Putamen (tissue), 1 donor: ENCODE measurements at regions not wholly inside any gene's neighbourhood (a gene's known extent, or its start where the extent isn't known, plus 50 kb on each side); places are given as distances from the start of the nearest gene placed in this dataset.

Experiments
- DNase-seq: peaks from one replicate; pipeline ENCODE4 v3.0.0-alpha.2; 2016; ENCODE audit warnings: low spot score

DNA sequence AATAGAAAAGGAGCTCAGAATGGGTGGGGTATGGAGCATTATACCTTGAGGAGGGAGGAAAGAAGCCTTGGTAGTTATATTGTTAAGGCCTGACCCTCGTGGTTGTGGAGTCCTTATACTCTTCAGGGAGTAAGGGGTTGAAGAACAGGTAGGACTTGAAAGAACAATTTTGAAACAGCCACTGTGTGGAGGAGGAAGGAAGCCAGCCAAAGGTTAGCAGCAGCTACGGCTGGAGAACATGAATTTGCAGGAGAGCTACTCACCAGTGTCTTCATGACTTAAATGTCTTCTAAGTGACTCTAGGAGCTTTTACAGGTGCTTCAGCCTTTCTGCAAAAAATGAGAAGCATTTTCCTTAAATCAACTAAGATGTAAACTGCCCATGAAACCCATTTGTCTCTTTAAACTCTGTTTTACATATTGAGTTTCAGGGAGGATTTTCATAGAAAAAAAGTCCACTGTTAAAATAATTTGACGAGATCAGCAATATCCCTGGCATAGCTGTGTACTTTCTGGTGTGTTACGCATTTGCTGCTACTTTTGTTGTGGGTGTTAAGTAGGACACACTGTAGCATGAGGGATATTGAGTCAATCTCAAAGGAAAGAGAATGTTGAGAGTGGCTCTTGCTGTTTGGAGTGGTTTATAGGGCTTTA, 110.6 kb upstream of the ELL2 start:
- DNase-seq: no peak

DNA sequence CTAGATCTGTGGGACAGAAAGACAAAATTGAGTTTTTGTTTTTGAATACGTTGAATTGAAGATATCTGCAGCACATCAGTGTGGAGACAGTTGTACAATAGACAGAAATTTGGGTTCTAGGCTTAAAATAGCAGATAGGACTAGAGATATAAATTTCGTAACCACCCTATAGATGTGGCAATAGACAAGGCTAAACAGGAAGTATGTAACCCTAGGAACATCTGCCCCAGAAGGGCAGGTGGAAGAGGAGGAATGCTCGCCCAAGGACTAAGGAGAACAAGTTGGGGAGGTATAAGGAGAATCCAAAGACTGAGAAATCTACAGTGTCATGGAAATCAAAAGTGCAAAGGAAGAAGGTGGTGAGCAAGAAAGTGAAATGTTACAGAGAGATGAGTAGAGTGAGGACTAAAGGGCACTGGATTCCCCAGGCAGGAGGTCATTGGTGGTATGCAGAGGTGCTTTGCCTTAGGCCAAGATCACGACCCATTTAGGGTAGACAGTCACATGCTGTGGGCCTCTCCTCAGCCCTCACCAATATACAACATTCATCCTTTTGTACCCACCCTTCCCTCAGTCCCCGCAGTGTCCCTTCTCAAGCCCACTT, 109.1 kb upstream of the ELL2 start:
- no peak for DNase-seq

DNA sequence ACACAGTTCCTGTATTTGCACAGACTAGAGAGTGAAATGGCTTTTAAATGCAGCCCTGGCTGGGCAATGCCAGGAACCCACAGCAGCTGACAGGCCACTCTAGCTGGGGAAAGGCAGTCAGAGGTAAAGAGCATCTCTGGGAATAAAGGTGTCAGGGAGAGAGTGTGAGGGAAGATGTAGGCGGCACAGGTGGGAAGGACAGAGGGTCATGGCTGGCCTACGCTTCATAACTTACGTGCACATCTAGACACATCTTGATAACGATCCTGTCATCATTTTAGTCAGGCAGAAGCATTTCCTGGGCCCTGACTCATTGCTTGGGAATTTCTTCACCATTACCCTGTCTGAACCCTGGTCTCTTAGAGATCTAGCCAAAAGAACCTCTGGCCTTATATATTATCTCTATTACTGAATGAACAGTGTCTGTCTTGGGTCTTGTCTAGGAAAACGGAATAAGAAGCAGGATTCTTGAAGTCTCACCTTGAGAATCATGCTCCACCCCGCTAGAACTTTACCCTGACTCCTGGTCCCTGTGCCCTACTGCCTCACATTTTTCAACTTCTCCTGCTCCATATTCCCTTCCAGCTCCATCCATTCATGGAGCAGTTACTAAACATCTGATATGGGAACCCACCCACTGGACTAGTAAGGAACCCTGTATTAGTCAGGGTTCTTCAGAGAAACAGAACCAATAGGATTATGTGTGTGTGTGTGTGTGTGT, 106.4 kb upstream of the ELL2 start:
- no peak for DNase-seq

DNA sequence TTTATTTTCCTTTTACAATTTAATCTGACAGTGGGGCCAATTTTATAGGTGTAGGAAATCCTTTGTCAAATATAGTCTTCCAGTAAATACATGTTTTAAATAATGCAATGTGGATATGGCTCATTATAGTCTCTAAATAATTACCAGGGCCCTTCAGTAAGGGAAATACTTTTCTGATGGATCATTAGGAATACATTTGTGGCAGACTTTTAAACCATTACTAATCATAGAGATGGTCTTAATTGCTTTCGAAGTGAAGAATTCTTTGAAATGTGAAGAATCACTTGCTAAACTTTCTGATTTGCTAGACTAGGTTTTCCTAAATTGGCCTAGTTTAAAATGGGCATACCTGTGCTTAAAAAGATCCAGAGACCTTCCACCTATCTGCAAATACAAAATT, 105.6 kb upstream of the ELL2 start:
- no peak for DNase-seq

DNA sequence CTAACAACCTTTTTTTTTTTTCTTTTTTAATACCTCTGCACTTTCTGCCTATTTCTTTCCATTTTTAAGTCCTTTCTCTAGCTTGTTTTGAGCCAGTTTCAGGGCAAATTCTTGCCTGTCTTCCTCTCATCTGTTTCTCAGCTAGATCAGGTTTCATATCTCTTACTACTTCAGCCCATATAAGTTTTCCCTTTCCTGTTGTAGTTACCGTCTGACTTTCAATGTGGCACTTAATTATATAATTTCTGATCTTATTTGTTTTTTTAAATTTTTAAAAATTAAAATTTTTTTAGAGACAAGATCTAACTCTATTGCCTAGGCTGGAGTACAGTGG, 104.7 kb upstream of the ELL2 start:
- no peak for DNase-seq

DNA sequence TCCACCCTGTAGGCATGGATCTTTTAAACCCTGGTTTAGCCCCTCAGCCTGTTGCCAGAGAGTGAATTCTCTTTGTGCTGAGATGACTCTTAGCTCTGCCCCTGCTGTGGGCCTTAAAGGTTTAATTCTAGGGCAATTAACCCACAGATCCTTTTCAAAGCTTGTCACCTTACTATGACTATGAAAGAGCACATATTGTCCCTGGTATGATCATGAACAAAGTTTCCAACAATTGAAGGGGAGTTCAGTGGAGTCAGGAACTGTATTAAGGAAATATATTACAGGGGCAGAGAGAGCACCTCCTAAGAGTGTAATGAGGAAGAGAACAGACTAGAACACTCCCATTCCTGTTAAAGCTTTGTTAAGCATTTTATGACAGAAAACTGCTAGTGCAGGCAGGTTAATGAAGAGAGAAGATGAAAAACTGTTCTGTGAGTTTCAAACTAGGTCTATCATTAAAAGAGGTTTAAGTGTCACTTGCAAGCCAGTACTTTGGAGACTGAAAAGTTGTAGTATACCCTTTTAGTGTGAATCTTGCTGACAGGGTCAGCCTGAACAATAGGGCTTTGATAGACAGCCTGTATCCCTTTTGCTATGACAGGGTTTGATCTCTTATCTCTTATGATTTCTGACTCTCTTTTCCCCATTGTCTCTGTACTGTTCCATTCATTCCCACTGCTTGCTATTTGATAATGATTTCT, 104.2 kb upstream of the ELL2 start:
- DNase-seq: no peak

DNA sequence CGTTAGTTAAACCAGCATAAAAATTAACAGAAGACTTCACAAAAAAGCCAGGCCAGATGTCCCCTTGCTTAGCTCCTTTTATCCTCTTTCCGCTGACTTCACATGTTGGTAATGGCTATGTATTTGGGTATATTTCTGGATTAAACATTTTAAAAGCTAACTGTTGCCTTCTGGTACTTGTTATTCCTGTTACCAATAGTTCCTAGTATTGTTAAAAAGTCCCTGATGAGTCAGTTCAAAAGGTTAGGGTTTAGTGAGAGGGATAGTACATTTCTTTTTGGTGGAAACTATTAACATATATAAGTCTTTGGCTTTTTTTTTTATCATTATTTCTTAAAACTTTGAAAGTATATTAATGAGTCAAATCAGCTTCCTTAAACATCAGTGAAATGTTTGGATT, 103.2 kb upstream of the ELL2 start:
- no peak for DNase-seq

DNA sequence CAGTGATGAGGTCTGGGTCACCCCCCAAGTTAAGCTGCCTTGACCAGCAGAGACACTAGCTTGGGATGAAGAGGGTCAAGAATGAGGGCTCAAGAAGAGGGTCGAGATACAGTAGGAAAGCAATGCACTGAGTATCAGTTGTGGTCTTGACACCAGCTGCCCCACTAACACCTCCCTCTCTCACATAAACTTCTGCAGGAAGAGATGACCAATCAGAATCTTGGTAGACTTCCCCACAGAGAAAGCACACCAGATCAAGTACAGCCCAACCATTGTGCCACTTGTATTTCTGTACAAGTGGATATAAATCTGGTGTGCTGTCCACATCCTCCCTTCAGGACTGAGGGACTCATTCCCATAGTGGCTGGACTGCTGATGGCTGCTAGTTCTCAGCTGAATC, 101.2 kb upstream of the ELL2 start:
- no peak for DNase-seq

DNA sequence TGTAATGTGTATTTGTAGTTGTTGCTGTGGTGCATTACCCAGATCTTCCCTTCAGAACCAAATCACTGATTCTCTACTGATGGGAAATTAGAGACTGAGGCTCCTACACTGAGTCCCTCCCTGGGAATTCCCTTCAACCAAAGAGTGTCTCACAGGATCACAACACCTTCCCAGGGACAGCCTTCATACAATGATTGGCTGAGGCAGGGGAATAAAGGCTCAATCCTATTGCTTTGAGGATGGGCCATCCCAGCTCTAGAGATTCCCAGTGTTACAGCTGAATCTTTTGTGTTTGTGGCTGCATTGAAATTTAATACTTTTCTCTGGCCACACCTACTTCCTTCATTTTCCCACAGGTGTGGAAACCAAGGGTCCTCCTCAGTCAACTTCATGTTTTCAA, 96.4 kb upstream of the ELL2 start:
- DNase-seq: no peak

DNA sequence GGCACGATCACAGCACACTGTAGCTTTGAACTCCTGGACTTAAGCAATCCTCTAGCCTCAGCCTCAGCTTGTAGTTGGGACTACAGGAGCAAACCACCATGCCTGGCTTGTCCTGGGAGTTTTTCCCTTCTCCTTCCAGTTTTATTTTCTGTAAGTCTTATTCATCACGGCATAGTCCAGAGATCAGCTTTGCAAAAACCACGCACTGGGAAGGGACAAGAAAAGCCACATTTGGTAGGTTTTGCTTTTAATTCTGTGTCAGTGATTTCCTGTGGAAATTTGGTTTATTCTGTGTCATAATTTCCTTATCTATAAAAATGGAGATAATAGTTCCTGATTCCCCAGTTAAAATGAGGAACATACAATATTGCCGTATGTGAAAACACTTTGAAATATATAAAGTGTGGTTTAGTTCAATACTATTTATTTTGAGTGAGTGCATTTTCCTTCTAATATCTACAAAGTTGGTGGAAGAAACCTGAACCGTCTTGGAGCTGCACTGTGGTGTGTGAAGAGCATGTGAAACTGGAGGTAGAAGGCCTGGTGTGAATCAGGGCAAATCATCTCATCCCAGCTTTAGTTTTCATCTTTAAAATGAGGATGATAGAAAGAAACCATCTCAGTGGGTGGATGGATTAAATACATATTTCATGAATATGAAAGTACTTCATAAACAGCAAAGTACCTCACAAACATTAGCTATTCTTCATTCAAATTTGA, 92.8 kb upstream of the ELL2 start:
- DNase-seq: no peak

DNA sequence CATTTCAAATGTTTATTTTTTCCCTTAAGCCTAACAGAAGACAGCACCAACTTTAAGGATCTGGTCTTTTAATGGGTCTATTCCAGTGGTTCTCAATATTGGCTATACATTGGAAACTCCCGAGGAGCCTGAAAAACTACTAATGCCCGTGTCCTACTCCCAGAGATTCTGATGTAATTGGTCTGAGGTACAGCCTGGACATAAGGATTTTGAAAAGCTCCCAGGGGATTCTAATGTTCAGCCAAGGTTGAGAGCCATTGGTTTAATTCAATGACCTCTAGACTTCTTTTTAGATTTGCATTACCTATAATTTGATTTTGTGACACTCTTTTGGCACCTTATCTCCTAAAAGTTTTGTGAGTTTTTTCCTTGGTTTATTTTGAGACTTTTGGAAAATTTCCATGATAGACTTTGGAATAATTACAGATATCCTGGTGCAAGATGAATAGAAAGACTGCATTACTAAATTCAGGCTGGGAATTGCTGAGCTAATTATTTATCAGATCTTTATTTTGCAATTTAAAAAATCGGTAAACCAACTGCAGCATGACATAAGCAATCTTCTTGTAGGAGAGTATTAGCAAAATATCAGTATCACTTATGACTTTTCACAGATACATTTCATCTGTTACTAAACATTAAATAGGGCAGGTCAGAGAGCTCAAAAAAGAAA, 91.5 kb upstream of the ELL2 start:
- DNase-seq: no peak

DNA sequence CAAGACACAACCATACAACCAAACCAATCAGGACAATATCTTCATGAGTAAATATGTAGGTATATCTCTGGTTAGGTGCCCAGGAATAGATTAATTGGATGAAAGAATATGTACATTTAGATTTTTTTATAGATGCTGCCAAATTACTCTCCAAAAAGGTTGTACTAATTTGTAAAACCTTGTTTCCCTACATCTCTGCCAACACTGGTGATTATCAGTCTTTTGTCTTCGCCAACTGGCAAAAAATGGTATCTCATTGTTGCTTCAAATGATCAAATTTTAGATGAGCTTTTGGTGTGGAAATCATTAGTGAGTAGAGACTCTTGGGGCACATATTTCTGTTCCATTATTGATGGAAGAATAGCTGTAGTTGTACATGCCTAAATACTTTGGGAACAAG, 90.7 kb upstream of the ELL2 start:
- DNase-seq: no peak

DNA sequence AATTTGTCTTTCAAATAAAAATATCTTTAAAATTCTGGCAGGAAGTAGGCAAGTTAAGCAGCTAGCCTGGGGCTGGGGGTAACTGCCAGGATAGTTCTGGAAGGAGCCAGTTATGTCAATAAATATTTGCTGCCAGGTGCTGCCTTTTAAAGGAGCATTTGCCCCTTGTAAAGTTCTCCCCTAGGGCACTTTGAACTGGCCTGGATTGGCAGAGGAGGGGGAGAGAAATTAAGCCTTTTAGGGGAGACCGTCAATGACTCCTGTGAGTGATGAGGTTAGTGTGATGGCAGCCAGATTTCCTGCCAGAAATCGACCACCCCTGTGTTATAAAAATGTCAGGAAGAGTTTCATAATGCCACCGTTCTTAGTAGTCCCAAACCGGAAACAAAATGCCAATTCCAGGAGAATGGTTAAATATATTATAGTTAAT, 89.8 kb upstream of the ELL2 start:
- no peak for DNase-seq

DNA sequence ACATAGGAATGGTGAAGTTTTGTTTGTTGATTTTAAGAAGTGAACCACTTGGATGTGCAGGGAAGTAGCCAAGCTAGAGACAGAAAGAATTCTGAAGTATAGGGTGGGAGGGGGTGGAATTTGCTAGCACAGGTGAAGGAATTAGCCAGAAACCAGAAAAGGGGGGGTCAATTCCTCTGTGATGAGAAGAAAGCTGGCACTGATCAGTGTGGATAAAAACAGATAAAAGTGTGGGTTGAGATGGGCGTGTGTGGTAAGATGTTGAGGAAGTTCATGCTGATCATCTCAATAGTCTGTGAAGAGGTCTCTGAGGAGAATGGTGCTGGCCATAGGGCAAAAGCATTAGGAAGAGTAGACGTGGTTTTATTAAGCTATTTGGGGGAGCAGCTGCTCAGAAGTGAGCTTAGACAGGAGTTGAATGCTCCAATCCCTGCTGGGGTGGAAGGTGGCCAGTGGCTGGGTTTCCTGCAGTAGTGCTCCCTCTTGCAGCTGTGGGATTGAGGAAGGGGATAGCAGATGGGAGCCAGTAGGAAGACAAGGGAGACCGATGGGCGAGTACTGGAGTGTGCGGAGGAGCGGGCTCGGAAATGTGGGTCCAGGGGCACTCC, 88.7 kb upstream of the ELL2 start:
- DNase-seq: no peak

DNA sequence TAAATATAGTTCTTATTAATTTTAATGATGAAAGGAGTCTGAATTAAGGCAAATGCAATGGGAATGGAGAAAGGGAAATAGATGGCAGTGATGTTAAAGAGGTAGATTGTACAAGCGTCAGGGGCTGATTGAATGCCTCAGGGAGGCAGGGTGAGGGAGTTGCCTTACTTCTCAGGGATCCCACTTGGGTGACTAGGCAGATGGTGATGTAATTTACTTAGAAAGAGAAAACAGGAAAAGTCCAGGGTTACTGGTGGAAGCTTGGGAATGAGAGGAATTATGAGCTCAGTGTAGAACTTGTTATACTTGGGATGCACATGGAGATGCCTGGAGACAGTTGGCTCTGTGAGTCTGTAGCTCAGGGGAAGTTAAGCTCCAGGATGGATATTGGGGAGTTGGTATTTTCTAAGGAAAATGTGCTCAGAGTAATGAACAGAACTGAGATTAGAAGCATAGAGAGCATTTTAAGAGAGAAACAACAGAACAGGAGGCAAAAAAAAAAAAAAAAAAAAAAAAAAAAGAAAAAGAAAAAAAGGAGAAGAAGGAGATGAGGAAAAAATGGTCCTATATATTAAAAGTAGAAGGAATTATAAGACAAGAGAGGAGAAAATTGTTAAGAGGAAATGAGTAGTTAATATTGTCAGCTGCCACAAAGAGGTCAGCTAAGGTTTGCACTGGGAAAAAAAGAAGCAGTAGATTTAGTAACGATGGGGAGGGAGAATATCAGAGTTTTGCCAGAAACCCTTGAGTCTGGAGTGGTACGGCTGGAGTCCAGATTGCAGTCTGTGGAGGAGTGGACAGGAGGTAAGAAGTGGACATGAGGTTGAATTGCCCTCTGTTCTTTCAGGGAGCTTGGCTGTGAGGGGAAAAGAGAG, 88.0 kb upstream of the ELL2 start:
- DNase-seq: no peak

DNA sequence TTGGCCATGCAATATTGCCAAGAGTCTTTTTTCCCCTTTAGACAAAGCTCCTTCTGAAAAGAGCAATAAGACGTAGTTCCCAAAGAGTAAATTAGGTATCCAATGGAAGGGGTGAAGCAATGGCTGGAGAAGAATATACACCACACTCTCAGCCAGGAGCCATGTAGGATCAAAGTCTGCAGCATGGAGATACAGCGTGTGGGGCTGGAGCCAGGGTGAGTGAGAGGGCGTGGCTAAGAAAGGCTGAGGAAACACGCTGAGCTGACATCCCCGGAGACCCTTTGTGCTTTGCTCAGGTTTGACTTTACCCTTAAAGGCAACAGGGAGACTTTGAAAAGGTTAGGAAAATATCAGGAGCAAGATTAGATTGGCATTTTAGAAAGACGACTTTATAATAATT, 87.1 kb upstream of the ELL2 start:
- no peak for DNase-seq

DNA sequence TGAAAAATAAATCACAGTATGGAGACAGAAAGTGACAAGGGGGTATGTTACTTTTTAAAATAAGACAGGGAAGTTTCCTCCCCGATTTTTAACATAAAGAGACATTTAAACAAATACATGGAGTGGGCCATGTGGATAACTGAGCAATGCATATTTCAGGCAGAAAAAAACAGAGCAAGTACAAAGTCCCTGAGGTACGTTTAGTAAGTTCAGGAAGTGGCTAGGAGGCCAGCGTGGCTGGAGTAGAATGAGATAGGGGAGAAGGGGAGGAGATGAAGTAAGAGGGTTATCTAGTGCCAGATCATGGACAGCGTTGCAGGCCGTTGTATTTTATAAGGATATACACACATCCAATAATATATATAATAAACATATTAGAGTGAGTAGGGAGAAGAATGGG, 84.2 kb upstream of the ELL2 start:
- DNase-seq: no peak

DNA sequence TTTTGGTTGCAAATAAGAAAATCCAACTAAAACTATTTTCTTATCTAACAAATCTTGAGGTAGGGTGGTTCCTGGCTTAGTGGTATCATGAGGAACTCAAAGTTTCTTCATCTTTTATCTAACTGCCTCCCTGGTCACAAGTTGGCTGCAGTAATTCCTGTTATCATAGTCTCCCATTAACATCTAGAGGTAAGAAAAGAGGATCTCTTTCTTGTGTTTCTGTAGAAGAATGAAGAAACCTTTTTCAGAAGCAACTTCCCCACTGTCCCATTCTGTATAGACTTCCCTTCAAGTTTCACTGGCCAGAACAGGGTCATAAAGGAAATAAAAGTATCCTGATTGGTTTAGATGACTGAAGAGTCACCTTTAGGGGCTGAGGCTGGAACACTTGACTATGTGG, 81.8 kb upstream of the ELL2 start:
- DNase-seq: no peak

DNA sequence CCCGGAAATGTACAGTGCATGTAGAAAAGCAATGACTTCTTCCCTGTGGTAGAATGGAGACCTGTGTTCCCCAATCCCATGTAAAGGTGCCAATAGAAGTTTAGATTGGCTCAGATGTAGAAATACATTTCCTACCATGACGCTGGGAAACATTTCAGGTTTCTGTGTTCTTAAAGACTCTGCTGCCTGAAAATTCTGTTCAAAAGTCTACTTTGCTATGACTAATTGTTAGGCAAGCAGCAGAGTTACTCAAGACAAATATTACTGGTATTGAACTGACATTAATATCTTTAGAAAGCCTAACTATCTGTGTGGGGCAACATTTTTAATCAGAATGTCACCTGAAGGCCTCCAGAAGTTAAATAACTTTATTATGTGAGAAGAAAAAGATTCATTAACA, 75.5 kb upstream of the ELL2 start:
- DNase-seq: no peak

DNA sequence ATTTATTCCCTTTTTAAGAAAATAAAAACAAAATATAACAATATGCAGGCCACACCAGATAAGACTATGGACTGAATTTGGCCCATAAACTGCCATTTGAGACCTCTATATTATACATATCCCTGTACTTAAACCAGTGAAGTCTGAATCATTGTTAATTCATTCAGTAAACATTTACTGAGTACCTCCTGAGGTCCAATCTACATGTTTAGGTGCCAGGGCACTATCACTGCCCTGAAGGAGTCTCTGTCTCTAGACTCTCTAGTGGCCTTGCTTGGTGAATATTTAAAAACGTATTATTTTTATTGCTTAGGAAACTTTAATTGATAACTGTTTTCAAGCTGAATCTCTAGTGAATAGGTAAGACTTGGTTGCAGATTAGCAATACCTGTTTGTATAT, 74.7 kb upstream of the ELL2 start:
- no peak for DNase-seq

DNA sequence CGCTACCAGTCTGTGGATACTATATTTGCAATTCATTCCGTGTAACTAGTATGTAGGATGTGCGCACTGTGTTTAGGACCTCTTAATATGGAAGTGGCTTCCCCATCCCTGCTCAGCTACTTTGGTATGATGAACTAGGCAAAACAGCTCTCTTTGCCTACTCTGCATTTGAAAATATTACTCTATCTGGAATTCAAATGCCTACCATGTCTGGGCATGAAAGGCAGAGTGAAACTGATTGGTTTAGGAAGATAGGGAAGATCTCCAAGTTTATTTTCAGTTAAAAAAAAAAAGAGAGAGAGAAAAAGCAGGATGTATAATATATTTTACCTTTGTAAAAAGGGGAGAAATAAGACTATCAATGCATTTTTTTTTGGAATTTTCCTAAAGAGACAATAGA, 74.1 kb upstream of the ELL2 start:
- DNase-seq: no peak
